HCT116 (cell line): ENCODE measurements at regions not wholly inside any gene's neighbourhood (a gene's known extent, or its start where the extent isn't known, plus 50 kb on each side); places are given as distances from the start of the nearest gene placed in this dataset.

ENCODE experiments used
- ATAC-seq: fragments of 200-7000 bp; cut with Tn5 transposase; 2 replicates; pipeline ENCODE4 v1.9.1; 2020; ENCODE audit warnings: mild to moderate bottlenecking, moderate library complexity
- BruUV-seq: library from RNA; stranded (reverse); fragments of 400-500 nt; replicated peaks from 2 replicates; lab custom pipeline; 2021; lab: Mats Ljungman, UMichigan
- CTCF ChIA-PET: fragments of 300-600 bp; sonication (Branson Sonifier 250); formaldehyde crosslinking; loops from one replicate; lab custom pipeline; 2021; ENCODE audit warnings: antibody characterized with exemption; lab: Charles Lee
- POLR2A ChIA-PET: fragments of 300-600, 350-600 bp; sonication (Branson Sonifier 250); formaldehyde crosslinking; loops from one replicate; lab custom pipeline; 2021; ENCODE audit warnings: antibody characterized with exemption; lab: Charles Lee
- RAD21 ChIA-PET, 2 experiments: fragments of 300-600 bp; sonication (Branson Sonifier 250); formaldehyde crosslinking; loops; one replicate each; lab custom pipeline; 2023; ENCODE audit warnings: low total read pairs in 2 of 2; ENCODE audit not compliant: uncharacterized antibody in 2 of 2, unreplicated experiment in 2 of 2, low non-redundant PET in 1 of 2; lab: Charles Lee
- DNase-seq: peaks from one replicate; pipeline ENCODE4 v3.0.0-alpha.2; 2010; ENCODE audit warnings: low read depth, low spot score
- H2AFZ ChIP-seq: fragments of 200-600 bp; shearing (Covaris generic), sonication (generic); 2 replicates; pipeline ENCODE4 v1.6.1; 2017; ENCODE audit warnings: low read depth, mixed run types, mixed read lengths, antibody characterized with exemption, low read length; ENCODE audit not compliant: poor library complexity, severe bottlenecking
- H3K27ac ChIP-seq: 2 replicates; pipeline ENCODE4 v1.5.1; 2012; ENCODE audit warnings: low read depth, low read length
- H3K27me3 ChIP-seq: fragments of 200-600 bp; sonication (generic); 2 replicates; pipeline ENCODE4 v1.6.1; 2016; ENCODE audit warnings: mixed run types, low read length, mixed read lengths; ENCODE audit not compliant: insufficient read depth
- H3K36me3 ChIP-seq, 2 experiments: fragments of 200-500 bp in 1 of 2; fragments of 200-600 bp in 1 of 2; sonication (Bioruptor generic) in 1 of 2; sonication (generic) in 1 of 2; 2 replicates each; pipeline versions ENCODE4 v1.5.1 to v1.6.1; 2014 to 2016; ENCODE audit warnings: low read length in 2 of 2, inconsistent platforms in 1 of 2, mixed read lengths in 1 of 2, mixed run types in 1 of 2; ENCODE audit not compliant: insufficient read depth in 2 of 2, control insufficient read depth in 1 of 2
- H3K4me1 ChIP-seq, 2 experiments: fragments of 200-600 bp in 1 of 2; sonication (generic) in 1 of 2; 2 replicates each; pipeline versions ENCODE4 v1.5.1 to v1.6.1; 2012 to 2017; ENCODE audit warnings: low read length in 2 of 2, inconsistent platforms in 1 of 2, mild to moderate bottlenecking in 1 of 2, mixed read lengths in 1 of 2, mixed run types in 1 of 2, moderate library complexity in 1 of 2; ENCODE audit not compliant: insufficient read depth in 2 of 2, control insufficient read depth in 1 of 2
- H3K4me2 ChIP-seq: fragments of 200-600 bp; sonication (generic); 2 replicates; pipeline ENCODE4 v1.6.1; 2017; ENCODE audit warnings: mixed run types, low read length, mixed read lengths
- H3K4me3 ChIP-seq, 2 experiments: fragments of 200-600 bp in 1 of 2; sonication (generic) in 1 of 2; replicated peaks in 1 of 2; 2 replicates each; pipeline ENCODE4 v1.5.1; 2011 to 2016; ENCODE audit warnings: low read length in 2 of 2, control low read depth in 1 of 2, low read depth in 1 of 2, mild to moderate bottlenecking in 1 of 2, mixed read lengths in 1 of 2, mixed run types in 1 of 2
- H3K79me2 ChIP-seq: fragments of 200-600 bp; sonication (generic); 2 replicates; pipeline ENCODE4 v1.6.1; 2017; ENCODE audit warnings: mild to moderate bottlenecking, mixed run types, low read length, moderate library complexity, mixed read lengths; ENCODE audit not compliant: insufficient read depth
- H3K9ac ChIP-seq: fragments of 200-600 bp; sonication (generic); 2 replicates; pipeline ENCODE4 v1.6.1; 2016; ENCODE audit warnings: low read length, mixed read lengths
- H3K9me2 ChIP-seq: fragments of 200-600 bp; sonication (generic), shearing (Covaris generic); 2 replicates; pipeline ENCODE4 v1.6.1; 2017; ENCODE audit warnings: mixed run types, mild to moderate bottlenecking, moderate library complexity; ENCODE audit not compliant: insufficient read depth
- H3K9me3 ChIP-seq, 2 experiments: fragments of 200-500 bp in 1 of 2; fragments of 200-600 bp in 1 of 2; sonication (Bioruptor generic) in 1 of 2; sonication (generic) in 1 of 2; 2 replicates each; pipeline ENCODE4 v1.6.1; 2014 to 2017; ENCODE audit warnings: low read length in 2 of 2, mixed read lengths in 2 of 2, inconsistent platforms in 1 of 2, low read depth in 1 of 2, mild to moderate bottlenecking in 1 of 2, mixed run types in 1 of 2, moderate library complexity in 1 of 2; ENCODE audit not compliant: control insufficient read depth in 1 of 2, insufficient read depth in 1 of 2
- H4K20me1 ChIP-seq: fragments of 200-600 bp; sonication (generic), shearing (Covaris generic); 2 replicates; pipeline ENCODE4 v1.6.1; 2017; ENCODE audit warnings: mixed run types, mild to moderate bottlenecking, moderate library complexity; ENCODE audit not compliant: insufficient read depth
- CTCF ChIP-seq, 3 experiments: fragments of 200-600 bp in 1 of 3; sonication (generic) in 1 of 3; IDR thresholded peaks in 2 of 3; conservative IDR thresholded peaks in 1 of 3; 2 replicates each; pipeline ENCODE4 v1.5.1; 2012 to 2017; ENCODE audit warnings: low read depth in 2 of 3, low read length in 2 of 3, antibody characterized with exemption in 1 of 3, borderline replicate concordance in 1 of 3, control low read depth in 1 of 3, mild to moderate bottlenecking in 1 of 3, mixed read lengths in 1 of 3, mixed run types in 1 of 3, moderate library complexity in 1 of 3; ENCODE audit not compliant: insufficient read depth in 1 of 3
- EGR1 ChIP-seq: IDR thresholded peaks from 2 replicates; pipeline ENCODE4 v1.6.1; 2012; ENCODE audit warnings: low read depth
- EZH2 ChIP-seq: fragments of 200-600 bp; sonication (generic); IDR thresholded peaks from 2 replicates; pipeline ENCODE4 v1.6.1; 2017; ENCODE audit warnings: antibody characterized with exemption, mixed run types
- EZH2phosphoT487 ChIP-seq: fragments of 200-600 bp; IDR thresholded peaks from 2 replicates; pipeline ENCODE4 v1.6.1; 2018; ENCODE audit warnings: antibody characterized with exemption, borderline replicate concordance
- FOSL1 ChIP-seq: IDR thresholded peaks from 2 replicates; pipeline ENCODE4 v1.6.1; 2012; ENCODE audit warnings: low read depth
- JUND ChIP-seq: IDR thresholded peaks from 2 replicates; pipeline ENCODE4 v1.6.1; 2012
- MAX ChIP-seq: IDR thresholded peaks from 2 replicates; pipeline ENCODE4 v1.6.1; 2012
- POLR2A ChIP-seq: IDR thresholded peaks from 2 replicates; pipeline ENCODE4 v1.7.0; 2011; ENCODE audit warnings: borderline replicate concordance; ENCODE audit not compliant: insufficient read depth, insufficient read length; ENCODE audit errors: extremely low read depth
- RAD21 ChIP-seq: IDR thresholded peaks from 2 replicates; pipeline ENCODE4 v1.6.1; 2012; ENCODE audit warnings: low read depth, mild to moderate bottlenecking
- REST ChIP-seq: IDR thresholded peaks from 2 replicates; pipeline ENCODE4 v1.6.1; 2012; ENCODE audit warnings: low read depth
- SIN3A ChIP-seq: IDR thresholded peaks from 2 replicates; pipeline ENCODE4 v1.6.1; 2012; ENCODE audit warnings: low read depth
- TCF7L2 ChIP-seq: IDR thresholded peaks from 2 replicates; pipeline ENCODE4 v1.7.0; 2011; ENCODE audit warnings: borderline replicate concordance, inconsistent platforms; ENCODE audit not compliant: insufficient read depth, insufficient read length; ENCODE audit errors: extremely low read depth
- ZBTB33 ChIP-seq: IDR thresholded peaks from 2 replicates; pipeline ENCODE4 v1.6.1; 2011; ENCODE audit warnings: mild to moderate bottlenecking, low read length, moderate library complexity; ENCODE audit not compliant: insufficient replicate concordance; ENCODE audit errors: extremely low read depth
- ZFX ChIP-seq: fragments of 450-650 bp; IDR thresholded peaks from 2 replicates; pipeline ENCODE4 v1.6.1; 2017
- ZNF274 ChIP-seq: fragments of 200-500 bp; sonication (Bioruptor generic); IDR thresholded peaks from 2 replicates; pipeline ENCODE4 v1.6.1; 2014; ENCODE audit warnings: mild to moderate bottlenecking, low read depth, low read length, inconsistent platforms
- intact Hi-C: fragments of 100-400 bp; cut with micrococcal nuclease; formaldehyde crosslinking; loops from 2 replicates; pipeline ENCODE4 v1.10.0; 2022

- RAD21 ChIA-PET: no interaction called here
- DNase-seq (no peak), ATAC-seq (0 out of 2 replicates have a peak, but pooled peaks have one; percentile 42)
- no peaks in the 10 kb centered on the region for H3K79me2 ChIP-seq
- BruUV-seq: no TSS peak
- H4K20me1 ChIP-seq: no peaks in the 10 kb centered on the region
- H3K27ac ChIP-seq: no peak overlapping the region
- no peak overlapping the region for H2AFZ ChIP-seq
- H3K4me3 ChIP-seq: no peak overlapping the region
- no peaks in the 10 kb centered on the region for H3K4me1 ChIP-seq
- no peak for TF ChIP-seq POLR2A
- no peak for TF ChIP-seq ZFX
- TF ChIP-seq EZH2: no peak
- TF ChIP-seq REST: no peak
- TF ChIP-seq RAD21: no peak
- TF ChIP-seq SIN3A: no peak
- TF ChIP-seq CTCF (IDR thresholded peaks at IDR 0.05 in 2 of 3, conservative IDR thresholded peaks at IDR 0.05 in 1 of 3; ENCODE audit: borderline replicate concordance in 1 of 3, insufficient read depth in 1 of 3, low read depth in 2 of 3, low read length in 2 of 3): no peak
- no peak for TF ChIP-seq MAX
- TF ChIP-seq FOSL1: no peak
- no peak for TF ChIP-seq JUND
- no peak for TF ChIP-seq TCF7L2
- no peak for TF ChIP-seq ZNF274
- no peak for TF ChIP-seq EGR1
- no peak for TF ChIP-seq EZH2phosphoT487
- TF ChIP-seq ZBTB33: no peak
- CTCF ChIA-PET: no interaction called here
- H3K36me3 ChIP-seq: no peaks in the 10 kb centered on the region
- no peaks in the 10 kb centered on the region for H3K9me3 ChIP-seq
- H3K4me2 ChIP-seq: no peak overlapping the region
- H3K9ac ChIP-seq: no peak overlapping the region
- POLR2A ChIA-PET: no interaction called here
- H3K27me3 ChIP-seq: peaks cover 20% of the 10 kb centered on the region
- intact Hi-C loops: loop anchor here (2.0 kb wide), 1 partner anchor 27 kb away; no protein-coding TSS in a partner anchor
- no peaks in the 10 kb centered on the region for H3K9me2 ChIP-seq
These were observed 171.0 kb downstream of the HRH4 start for GRCh38 chr18:24631243-24632025.
